HG03045 (cell line): ENCODE measurements at regions not wholly inside any gene's neighbourhood (a gene's known extent, or its start where the extent isn't known, plus 50 kb on each side); places are given as distances from the start of the nearest gene placed in this dataset.

Source experiments
- ATAC-seq: cut with Tn5 transposase; IDR thresholded peaks from one replicate; pipeline ENCODE4 v1.9.1; 2021; ENCODE audit warnings: mild to moderate bottlenecking, moderate library complexity; ENCODE audit not compliant: unreplicated experiment

DNA sequence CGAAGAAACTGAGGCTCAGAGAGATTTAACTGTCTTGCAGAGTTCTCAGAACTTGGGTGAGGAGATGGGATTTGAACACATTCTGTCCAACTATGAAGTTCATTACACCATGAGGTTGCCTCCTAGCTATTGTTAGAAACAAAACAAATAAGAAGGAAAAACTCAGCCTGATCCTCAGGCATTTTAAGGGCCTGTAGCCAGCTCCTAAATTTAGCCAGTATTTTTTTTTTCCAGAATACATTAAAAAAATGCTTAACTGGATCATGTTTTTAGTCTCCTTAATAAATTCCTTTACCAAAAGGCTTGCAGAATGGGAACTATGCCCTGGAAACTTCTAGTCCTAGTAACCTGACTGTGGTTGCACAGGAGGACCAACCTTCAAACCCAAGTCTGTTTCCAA, 212.0 kb downstream of the CSNK2A3 start:
- no peak for ATAC-seq

- ATAC-seq = no peak
These were observed 212.5 kb downstream of the CSNK2A3 start for GRCh38 chr11:11140510-11140909.

DNA sequence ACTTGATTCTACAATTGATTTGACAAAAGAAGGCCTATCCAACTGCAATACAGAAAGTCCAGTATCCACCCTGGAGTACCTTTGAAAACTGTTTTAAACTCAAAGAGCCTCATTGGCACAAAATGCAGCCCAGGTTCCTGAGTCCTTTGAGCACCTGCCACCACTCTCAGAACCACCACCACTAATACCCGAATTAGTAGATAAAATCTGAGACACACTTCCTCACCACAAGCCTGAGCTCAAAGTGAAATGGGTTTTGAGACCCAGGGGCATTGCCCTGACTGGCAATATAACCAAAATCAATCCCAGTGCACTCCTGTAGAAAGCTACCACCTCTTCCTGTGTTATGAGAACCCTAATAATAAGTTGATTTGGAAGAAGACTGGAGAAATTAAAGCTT, 215.7 kb downstream of the CSNK2A3 start:
- ATAC-seq = no peak

DNA sequence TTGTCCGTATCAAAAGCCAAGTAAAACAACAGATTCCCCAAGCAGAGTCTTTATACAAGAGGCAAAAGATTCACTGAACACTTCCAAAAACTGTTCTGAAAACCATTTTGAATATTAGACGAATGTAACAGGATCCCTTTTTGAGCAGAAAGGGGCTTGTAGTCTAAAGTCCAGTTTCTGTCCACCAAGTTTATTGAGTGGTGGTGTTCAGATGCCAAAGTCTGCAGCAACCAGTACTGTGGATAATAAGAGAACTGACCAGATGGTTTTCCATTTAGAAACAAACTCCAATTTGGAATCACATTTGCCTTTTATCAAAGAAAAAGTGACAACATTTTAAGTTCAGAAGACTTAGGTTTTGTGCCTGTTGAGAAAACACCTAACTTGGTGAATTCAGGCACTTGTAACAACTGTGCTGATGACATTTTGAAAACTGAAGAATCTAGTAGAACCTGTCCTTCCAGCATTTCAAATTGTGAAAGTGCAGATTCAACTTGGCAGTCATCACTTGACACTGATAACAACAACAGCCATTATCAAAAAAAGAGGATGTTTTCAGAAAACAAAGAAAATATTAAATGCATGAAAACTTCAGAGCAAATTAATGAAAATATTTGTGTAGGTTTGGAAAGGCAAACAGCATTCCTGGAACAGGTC, 217.1 kb downstream of the CSNK2A3 start:
- no peak for ATAC-seq

- no peak for ATAC-seq
These were observed 223.9 kb downstream of the CSNK2A3 start for GRCh38 chr11:11129118-11129517.

DNA sequence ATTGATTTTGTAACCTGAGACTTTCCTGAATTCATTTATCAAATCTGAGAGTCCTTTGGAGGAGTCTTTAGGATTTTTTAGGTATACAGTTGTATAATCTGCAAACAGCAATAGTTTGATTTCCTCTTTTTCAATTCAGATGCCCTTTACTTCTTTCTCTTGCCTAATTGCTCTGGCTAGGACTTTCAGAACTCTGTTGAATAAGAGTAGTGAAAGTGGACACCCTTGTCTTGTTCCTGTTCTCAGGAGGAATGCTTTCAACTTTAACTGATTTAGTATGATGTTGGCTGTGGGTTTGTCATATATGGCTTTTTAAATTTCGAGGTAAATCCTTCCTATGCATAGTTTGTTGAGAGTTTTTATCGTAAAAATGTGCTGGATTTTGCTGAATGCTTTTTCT, 227.4 kb downstream of the CSNK2A3 start:
- ATAC-seq = no peak

DNA sequence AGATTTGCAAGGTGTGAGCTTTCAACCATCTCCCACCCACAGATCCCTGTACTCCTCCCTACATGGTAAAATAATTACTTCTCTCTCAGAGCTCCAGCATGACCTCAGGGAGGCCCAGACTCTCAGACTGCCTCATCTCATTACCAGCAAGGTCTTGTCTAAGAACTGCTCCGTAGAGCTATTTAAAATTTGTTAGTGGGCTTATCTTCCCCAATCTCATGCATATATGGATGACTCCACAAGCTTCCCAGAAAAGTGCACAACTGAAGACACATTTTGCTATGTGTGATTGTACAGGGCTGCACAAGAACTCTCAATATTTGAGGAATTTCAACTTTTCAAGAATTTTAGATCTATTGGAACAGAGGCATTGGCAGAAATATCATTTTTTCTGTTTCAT, 230.3 kb downstream of the CSNK2A3 start:
- ATAC-seq = no peak

- ATAC-seq = no peak
These were observed 233.1 kb downstream of the CSNK2A3 start for GRCh38 chr11:11119917-11120316.

- no peak for ATAC-seq
These were observed 235.3 kb downstream of the CSNK2A3 start for GRCh38 chr11:11117730-11118129.

DNA sequence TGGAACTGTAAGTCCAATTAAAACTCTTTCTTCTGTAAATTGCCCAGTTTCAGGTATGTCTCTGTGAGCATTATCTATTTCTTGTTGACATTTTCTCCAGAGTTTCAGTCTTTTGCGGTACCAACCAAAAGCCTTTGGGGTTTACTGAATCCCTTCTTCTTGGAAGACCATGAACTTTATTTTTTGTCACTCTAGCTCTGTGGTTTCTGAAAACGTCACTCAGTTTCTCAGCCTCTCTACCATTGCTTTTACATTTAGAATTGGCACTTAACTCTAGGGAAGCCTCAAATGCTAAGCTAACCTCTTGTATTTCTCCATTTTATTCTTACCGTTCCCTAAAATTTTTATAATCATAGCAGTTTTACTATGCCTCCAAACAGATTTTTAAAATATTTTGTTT, 237.6 kb downstream of the CSNK2A3 start:
- ATAC-seq = no peak

- ATAC-seq = no peak
These were observed 239.4 kb downstream of the CSNK2A3 start for GRCh38 chr11:11113626-11114025.

DNA sequence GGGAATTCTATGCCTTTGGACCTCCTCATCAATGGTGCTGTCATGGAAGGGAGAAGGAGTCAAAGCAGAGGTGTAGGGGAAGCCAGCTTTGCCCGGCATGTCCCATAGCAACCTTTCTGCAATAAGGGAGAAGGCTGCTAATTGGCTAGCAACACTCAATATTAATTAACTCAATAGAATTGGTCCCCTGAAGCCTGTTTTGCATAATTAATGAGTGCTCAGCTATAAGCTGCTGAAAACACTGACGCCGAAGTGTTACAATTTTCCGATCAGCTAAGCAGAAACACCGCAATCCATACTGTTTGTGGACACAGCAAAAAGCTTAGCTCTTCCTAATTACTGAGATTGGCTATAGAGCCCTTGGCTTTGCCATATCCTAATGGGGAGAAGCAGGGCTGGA, 245.0 kb downstream of the CSNK2A3 start:
- ATAC-seq = no peak

DNA sequence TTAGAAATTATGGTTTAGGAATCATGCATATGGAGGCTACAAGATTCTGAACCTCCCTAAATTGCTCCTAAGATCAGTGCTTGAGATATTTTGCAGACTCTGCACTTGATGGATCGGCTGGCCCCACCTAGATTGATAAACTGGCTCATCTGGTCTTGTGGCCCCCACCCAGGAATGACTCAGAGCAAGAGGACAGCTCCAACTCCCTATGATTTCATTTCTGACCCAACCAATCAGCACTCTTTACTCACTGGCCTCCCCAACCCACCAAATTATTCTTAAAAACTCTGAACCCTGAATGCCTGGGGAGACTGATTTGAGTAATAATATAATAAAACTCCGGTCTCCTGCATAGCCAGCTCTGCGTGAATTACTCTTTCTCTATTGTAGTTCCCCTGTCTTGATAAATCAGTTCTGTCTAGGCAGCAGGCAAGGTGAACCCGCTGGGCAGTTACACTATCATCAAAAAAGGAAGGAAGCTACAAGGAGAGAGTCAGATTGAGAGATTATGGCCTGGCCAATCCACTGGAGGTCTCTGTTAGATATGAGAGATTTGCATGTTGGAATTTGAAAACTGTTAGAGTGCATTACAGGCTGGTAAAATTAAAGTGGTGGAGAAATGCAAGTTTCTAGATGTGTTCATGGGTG, 245.8 kb downstream of the CSNK2A3 start:
- ATAC-seq = no peak

DNA sequence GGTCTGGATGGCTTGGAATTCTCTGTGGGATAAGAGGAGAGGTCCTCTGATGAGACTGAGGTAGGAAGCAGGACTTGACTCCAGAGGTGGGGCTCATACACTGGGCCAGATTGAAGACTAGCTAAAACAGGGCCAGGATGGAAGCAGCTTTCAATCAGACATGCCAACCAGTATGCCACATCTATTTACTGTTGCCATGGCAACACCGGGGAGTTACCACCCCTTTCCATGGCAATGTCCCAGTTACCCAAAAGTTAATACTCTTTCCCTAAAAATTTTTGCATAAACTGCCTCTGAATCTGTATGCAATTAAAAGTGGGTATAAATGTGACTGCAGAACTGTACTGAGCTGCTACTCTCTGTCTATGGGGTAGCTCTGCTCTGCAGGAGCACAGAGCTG, 247.5 kb upstream of the ZBED5 start:
- ATAC-seq = no peak

GRCh38 chr11:11095831-11096723, 238.2 kb upstream of the ZBED5 start:
- ATAC-seq = no peak

GRCh38 chr11:11090495-11090894, 232.6 kb upstream of the ZBED5 start:
- no peak for ATAC-seq

- no peak for ATAC-seq
These were observed 232.0 kb upstream of the ZBED5 start for GRCh38 chr11:11089805-11090204.

- ATAC-seq = no peak
These were observed 229.1 kb upstream of the ZBED5 start for GRCh38 chr11:11086979-11087378.

GRCh38 chr11:11085580-11085979, 227.7 kb upstream of the ZBED5 start:
- ATAC-seq = no peak

DNA sequence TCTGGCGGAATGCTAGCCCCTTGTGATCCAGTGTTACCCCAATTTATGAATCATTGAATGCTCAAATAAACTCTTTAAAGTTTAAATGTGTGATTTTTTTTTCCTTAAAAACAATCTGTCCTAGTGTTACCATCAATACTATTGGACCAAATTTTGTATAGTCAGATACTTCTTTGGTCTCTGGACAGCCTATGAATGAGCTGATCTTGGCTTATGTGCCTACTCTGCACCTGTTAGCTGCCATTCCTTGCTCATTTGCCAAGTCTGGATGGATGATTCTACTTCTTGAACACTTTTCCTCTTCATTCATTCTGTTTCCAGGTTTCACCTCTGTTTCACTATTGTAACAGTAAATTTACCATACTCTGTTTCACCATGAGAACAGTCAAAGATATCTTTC, 226.5 kb upstream of the ZBED5 start:
- no peak for ATAC-seq

- no peak for ATAC-seq
These were observed 225.6 kb upstream of the ZBED5 start for GRCh38 chr11:11083441-11083840.

DNA sequence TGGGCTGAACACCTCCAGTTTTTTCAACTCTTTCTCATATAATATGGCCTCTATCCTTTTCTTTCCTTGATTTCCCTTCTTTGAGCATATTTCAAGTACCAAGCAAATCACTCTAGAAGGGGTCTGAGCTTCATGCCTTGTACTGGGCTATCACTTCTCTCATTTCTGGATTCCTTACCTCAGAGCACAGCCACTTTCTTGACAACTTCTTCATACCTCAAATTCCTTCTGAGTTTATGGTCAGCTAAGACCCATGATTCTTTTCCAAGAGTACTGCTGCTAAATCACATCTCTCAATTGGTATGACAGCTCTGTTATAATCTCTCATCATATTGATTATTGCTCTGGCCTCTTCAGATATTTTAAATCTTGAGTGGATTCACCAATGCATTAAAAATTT, 224.8 kb upstream of the ZBED5 start:
- ATAC-seq = no peak
